Spleen (tissue), 7 donors: ENCODE measurements at regions not wholly inside any gene's neighbourhood (a gene's known extent, or its start where the extent isn't known, plus 50 kb on each side); places are given as distances from the start of the nearest gene placed in this dataset.

Experiments used
- POLR2A ChIP-seq, 3 donors: fragments of 450-650 bp; IDR thresholded peaks; one replicate each; pipeline ENCODE4 v1.5.1; 2017; ENCODE audit warnings: antibody characterized with exemption in 3 of 3, mild to moderate bottlenecking in 1 of 3
- TF ChIP-seq, protein P1 (sequence below), 11 experiments: fragments of 200-600 bp in 7 of 11; fragments of 450-650 bp in 4 of 11; sonication (generic) in 4 of 11; IDR thresholded peaks in 8 of 11; conservative IDR thresholded peaks in 3 of 11; 1 replicate in 7 of 11; 2 replicates in 4 of 11; pipeline versions ENCODE4 v1.4.0 to v1.8.0; 2016 to 2021; ENCODE audit warnings: antibody characterized with exemption in 11 of 11, inconsistent platforms in 4 of 11, mild to moderate bottlenecking in 1 of 11
- donor health status: DM: no; HTN: no; CAD: no; lungs with moderate emphysema.
- donor health status: DM: no; HTN: no; CAD: no.
- donor health status: DM: no; HTN: no; CAD: no.

DNA sequence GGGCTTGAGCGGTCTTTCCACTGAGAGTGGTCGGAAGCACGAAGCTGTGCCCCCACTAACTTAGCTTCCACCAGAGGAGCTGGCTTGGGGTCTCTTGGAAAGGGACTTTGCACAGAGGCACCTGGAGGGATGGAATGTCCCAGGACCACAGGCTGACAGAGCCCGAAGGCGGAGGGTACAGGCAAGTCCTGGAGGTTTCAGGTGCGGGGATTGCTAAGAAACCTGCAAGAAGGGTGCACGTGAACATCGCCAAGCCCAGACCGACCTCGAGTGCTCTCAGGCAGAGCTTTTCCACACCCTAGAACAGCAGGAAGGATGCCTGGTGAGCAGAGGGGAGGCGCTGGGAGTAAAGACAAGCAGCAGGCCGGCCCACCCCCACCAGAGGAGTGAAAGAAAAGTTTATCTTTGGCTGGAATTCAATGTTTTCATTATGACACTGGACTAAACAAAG lies 61.6 kb downstream of the SERPINA3 start:
- no peak for TF ChIP-seq POLR2A (IDR thresholded peaks at IDR 0.05)
- TF ChIP-seq, protein P1, sequence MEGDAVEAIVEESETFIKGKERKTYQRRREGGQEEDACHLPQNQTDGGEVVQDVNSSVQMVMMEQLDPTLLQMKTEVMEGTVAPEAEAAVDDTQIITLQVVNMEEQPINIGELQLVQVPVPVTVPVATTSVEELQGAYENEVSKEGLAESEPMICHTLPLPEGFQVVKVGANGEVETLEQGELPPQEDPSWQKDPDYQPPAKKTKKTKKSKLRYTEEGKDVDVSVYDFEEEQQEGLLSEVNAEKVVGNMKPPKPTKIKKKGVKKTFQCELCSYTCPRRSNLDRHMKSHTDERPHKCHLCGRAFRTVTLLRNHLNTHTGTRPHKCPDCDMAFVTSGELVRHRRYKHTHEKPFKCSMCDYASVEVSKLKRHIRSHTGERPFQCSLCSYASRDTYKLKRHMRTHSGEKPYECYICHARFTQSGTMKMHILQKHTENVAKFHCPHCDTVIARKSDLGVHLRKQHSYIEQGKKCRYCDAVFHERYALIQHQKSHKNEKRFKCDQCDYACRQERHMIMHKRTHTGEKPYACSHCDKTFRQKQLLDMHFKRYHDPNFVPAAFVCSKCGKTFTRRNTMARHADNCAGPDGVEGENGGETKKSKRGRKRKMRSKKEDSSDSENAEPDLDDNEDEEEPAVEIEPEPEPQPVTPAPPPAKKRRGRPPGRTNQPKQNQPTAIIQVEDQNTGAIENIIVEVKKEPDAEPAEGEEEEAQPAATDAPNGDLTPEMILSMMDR (IDR thresholded peaks at IDR 0.05 in 8 of 11, conservative IDR thresholded peaks at IDR 0.05 in 3 of 11): no peak
